Ovary (tissue), 3 donors: ENCODE measurements at regions not wholly inside any gene's neighbourhood (a gene's known extent, or its start where the extent isn't known, plus 50 kb on each side); places are given as distances from the start of the nearest gene placed in this dataset.
"Not testable (repeated sequence)": the region's sequence is repeated elsewhere in the genome, so short reads cannot be mapped to it uniquely, and the experiment has no call there.

Experiments
- EP300 ChIP-seq: sonication (generic); formaldehyde crosslinking; IDR thresholded peaks from one replicate; pipeline ENCODE4 v1.6.1; 2017; ENCODE audit warnings: antibody characterized with exemption
- POLR2A ChIP-seq: fragments of 450-650 bp; IDR thresholded peaks from one replicate; pipeline ENCODE4 v1.6.1; 2017; ENCODE audit warnings: antibody characterized with exemption, mild to moderate bottlenecking, moderate library complexity
- TF ChIP-seq, protein P1 (sequence below), 3 donors: fragments of 450-650 bp in 2 of 3; fragments of 200-600 bp in 1 of 3; IDR thresholded peaks; one replicate each; pipeline versions ENCODE4 v1.5.1 to v1.8.0; 2016 to 2022; ENCODE audit warnings: antibody characterized with exemption in 3 of 3, mild to moderate bottlenecking in 1 of 3
- donor health status: DM: no; HTN: no; CAD: no.

- TF ChIP-seq, protein P1, sequence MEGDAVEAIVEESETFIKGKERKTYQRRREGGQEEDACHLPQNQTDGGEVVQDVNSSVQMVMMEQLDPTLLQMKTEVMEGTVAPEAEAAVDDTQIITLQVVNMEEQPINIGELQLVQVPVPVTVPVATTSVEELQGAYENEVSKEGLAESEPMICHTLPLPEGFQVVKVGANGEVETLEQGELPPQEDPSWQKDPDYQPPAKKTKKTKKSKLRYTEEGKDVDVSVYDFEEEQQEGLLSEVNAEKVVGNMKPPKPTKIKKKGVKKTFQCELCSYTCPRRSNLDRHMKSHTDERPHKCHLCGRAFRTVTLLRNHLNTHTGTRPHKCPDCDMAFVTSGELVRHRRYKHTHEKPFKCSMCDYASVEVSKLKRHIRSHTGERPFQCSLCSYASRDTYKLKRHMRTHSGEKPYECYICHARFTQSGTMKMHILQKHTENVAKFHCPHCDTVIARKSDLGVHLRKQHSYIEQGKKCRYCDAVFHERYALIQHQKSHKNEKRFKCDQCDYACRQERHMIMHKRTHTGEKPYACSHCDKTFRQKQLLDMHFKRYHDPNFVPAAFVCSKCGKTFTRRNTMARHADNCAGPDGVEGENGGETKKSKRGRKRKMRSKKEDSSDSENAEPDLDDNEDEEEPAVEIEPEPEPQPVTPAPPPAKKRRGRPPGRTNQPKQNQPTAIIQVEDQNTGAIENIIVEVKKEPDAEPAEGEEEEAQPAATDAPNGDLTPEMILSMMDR (IDR thresholded peaks at IDR 0.05): not testable (repeated sequence)
- not testable (repeated sequence) for TF ChIP-seq POLR2A, EP300
Observed at GRCh38 chr6:140189263-140189662, 814.8 kb upstream of the CITED2 start.
